ENCODE measurements at regions not wholly inside any gene's neighbourhood (a gene's known extent, or its start where the extent isn't known, plus 50 kb on each side); places are given as distances from the start of the nearest gene placed in this dataset.

DNA sequence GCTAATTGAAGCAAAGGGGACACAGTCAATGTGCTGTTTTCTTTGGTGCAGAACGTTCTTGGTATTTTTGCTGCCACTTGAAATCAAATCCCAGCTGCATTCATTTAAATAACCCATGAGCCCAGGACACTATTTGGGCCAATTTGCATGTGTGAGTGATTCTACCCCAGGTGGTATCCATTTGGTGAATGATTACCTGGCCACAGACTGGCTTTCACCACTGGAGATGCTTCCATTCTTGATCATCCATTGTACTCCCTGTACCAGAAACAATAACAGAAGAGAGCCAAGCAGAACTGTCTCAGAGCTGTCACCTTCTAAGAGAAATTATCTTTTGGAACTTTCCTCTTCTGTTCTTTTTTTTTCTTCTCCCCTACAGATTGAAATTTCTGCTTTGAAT lies 139.7 kb upstream of the RARB start (continued):
- TF ChIP-seq, protein P1, sequence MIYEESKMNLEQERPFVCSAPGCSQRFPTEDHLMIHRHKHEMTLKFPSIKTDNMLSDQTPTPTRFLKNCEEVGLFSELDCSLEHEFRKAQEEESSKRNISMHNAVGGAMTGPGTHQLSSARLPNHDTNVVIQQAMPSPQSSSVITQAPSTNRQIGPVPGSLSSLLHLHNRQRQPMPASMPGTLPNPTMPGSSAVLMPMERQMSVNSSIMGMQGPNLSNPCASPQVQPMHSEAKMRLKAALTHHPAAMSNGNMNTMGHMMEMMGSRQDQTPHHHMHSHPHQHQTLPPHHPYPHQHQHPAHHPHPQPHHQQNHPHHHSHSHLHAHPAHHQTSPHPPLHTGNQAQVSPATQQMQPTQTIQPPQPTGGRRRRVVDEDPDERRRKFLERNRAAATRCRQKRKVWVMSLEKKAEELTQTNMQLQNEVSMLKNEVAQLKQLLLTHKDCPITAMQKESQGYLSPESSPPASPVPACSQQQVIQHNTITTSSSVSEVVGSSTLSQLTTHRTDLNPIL (CRISPR knock-in tag; IDR thresholded peaks at IDR 0.05), result no peak
- TF ChIP-seq, protein P2, sequence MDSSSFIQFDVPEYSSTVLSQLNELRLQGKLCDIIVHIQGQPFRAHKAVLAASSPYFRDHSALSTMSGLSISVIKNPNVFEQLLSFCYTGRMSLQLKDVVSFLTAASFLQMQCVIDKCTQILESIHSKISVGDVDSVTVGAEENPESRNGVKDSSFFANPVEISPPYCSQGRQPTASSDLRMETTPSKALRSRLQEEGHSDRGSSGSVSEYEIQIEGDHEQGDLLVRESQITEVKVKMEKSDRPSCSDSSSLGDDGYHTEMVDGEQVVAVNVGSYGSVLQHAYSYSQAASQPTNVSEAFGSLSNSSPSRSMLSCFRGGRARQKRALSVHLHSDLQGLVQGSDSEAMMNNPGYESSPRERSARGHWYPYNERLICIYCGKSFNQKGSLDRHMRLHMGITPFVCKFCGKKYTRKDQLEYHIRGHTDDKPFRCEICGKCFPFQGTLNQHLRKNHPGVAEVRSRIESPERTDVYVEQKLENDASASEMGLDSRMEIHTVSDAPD (CRISPR knock-in tag; IDR thresholded peaks at IDR 0.05), result no peak
- TF ChIP-seq RBM39 (optimal IDR thresholded peaks at IDR 0.05; ENCODE audit: low read depth, low read length), result no peak
- TF ChIP-seq, protein P3, sequence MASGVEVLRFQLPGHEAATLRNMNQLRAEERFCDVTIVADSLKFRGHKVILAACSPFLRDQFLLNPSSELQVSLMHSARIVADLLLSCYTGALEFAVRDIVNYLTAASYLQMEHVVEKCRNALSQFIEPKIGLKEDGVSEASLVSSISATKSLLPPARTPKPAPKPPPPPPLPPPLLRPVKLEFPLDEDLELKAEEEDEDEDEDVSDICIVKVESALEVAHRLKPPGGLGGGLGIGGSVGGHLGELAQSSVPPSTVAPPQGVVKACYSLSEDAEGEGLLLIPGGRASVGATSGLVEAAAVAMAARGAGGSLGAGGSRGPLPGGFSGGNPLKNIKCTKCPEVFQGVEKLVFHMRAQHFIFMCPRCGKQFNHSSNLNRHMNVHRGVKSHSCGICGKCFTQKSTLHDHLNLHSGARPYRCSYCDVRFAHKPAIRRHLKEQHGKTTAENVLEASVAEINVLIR (CRISPR knock-in tag; IDR thresholded peaks at IDR 0.05), result no peak

DNA sequence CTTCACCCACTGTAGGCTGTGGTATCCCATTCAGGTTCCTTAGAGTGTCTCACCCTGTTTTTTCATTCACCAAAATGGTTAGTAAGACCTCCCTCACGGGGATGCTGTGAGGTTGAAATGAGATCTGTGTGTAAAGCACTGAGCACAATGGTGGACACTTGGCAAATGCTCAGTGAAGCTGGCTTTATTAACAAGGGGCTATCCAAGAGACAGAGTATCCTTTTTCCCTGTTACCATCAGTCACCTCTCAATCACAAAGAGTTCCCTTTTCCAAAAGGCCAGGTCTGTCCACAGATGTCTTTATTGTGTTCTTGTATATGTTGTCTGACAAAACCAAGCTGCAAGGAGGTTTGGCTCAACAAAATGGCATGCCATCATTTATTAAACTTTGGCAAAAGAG lies 138.9 kb upstream of the RARB start:
- 0% methylated on average over 1 of the region's 1 CpG for WGBS (ENCODE audit: insufficient coverage, low coverage, missing lambda C conversion rate)
- Histone ChIP-seq H3K4me1 (replicated peaks in 1 of 2; ENCODE audit: control insufficient read depth in 2 of 2, insufficient read depth in 2 of 2, low read length in 2 of 2) (no peaks in the 10 kb centered on the region), H3K27ac (ENCODE audit: extremely low read depth, low read depth, low read length) (no peak overlapping the region), H4K20me1 (replicated peaks; ENCODE audit: control insufficient read depth, insufficient read depth, low read length) (no peaks in the 10 kb centered on the region), H3K9me3 (replicated peaks; ENCODE audit: control insufficient read depth, insufficient read depth, low read depth, low read length) (no peaks in the 10 kb centered on the region), H3K79me2 (ENCODE audit: control insufficient read depth, insufficient read depth, low read length) (no peaks in the 10 kb centered on the region), H3K36me3 (ENCODE audit: control insufficient read depth, insufficient read depth, low read length) (no peaks in the 10 kb centered on the region), H3K4me2 (ENCODE audit: insufficient read depth, low read length) (no peak overlapping the region), H3K9ac (ENCODE audit: insufficient read depth in 1 of 2, low read depth in 2 of 2, low read length in 2 of 2) (no peak overlapping the region), H3K4me3 (no peak overlapping the region), H2AFZ (ENCODE audit: low read depth, low read length) (no peak overlapping the region), H3K27me3 (ENCODE audit: control insufficient read depth in 2 of 2, insufficient read depth in 2 of 2, low read length in 2 of 2) (no peaks in the 10 kb centered on the region), H3K9me1 (ENCODE audit: control insufficient read depth, insufficient read depth, low read length) (no peaks in the 10 kb centered on the region)
- no peak for FAIRE-seq
- no peak for ATAC-seq
- intact Hi-C loops (cut with micrococcal nuclease), result no loop called here
- in situ Hi-C loops (cut with MboI), result no loop called here
- ChIA-PET CTCF (ENCODE audit: low intra/inter-chr PET ratio) (no interaction called here), POLR2A (no interaction called here)
- no peak for DNase-seq (ENCODE audit: extremely low read depth in 1 of 4, low spot score in 3 of 4)
- no TSS peak for BruUV-seq (replicated peaks)
- TF ChIP-seq, protein P4, sequence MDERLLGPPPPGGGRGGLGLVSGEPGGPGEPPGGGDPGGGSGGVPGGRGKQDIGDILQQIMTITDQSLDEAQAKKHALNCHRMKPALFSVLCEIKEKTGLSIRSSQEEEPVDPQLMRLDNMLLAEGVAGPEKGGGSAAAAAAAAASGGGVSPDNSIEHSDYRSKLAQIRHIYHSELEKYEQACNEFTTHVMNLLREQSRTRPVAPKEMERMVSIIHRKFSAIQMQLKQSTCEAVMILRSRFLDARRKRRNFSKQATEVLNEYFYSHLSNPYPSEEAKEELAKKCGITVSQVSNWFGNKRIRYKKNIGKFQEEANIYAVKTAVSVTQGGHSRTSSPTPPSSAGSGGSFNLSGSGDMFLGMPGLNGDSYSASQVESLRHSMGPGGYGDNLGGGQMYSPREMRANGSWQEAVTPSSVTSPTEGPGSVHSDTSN (CRISPR knock-in tag; IDR thresholded peaks at IDR 0.05; ENCODE audit: low read depth), result no peak
- TF ChIP-seq, protein P4 (tag; conservative IDR thresholded peaks at IDR 0.05; ENCODE audit: low read depth), result no peak
- TF ChIP-seq ZKSCAN1 (IDR thresholded peaks at IDR 0.05; ENCODE audit: low read depth, low read length) (no peak), MTA1 (IDR thresholded peaks at IDR 0.05; ENCODE audit: borderline replicate concordance) (no peak), ZSCAN32 (CRISPR knock-in tag; IDR thresholded peaks at IDR 0.05) (no peak), MED1 (CRISPR knock-in tag; IDR thresholded peaks at IDR 0.05; ENCODE audit: borderline replicate concordance) (no peak), ZNF146 (CRISPR knock-in tag; IDR thresholded peaks at IDR 0.05; ENCODE audit: unreplicated experiment) (no peak), MCM7 (IDR thresholded peaks at IDR 0.05) (no peak), ZBTB7A (IDR thresholded peaks at IDR 0.05; ENCODE audit: borderline replicate concordance, control insufficient read depth, low read depth, low read length) (no peak)

Measured in K562 (cell line).